Fibroblast of upper back skin (primary cell): ENCODE measurements at regions not wholly inside any gene's neighbourhood (a gene's known extent, or its start where the extent isn't known, plus 50 kb on each side); places are given as distances from the start of the nearest gene placed in this dataset.
A peak's percentile ranks its signal among the peaks of the same experiment; 100 is the strongest.
"Not testable (repeated sequence)": the region's sequence is repeated elsewhere in the genome, so short reads cannot be mapped to it uniquely, and the experiment has no call there.

Source experiments
- DNase-seq: peaks from one replicate; pipeline ENCODE4 v3.0.0-alpha.2; 2013

- not testable (repeated sequence) for DNase-seq
Observed at GRCh38 chr6:74474046-74474445, 731.8 kb downstream of the COL12A1 start.

- DNase-seq: not testable (repeated sequence)
Observed at GRCh38 chr6:74468552-74468951, 737.3 kb downstream of the COL12A1 start.

GRCh38 chr6:74467533-74468215, 738.2 kb downstream of the COL12A1 start:
- DNase-seq: no peak

GRCh38 chr6:74466572-74466971, 739.3 kb downstream of the COL12A1 start:
- no peak for DNase-seq

- DNase-seq: no peak
Observed at GRCh38 chr6:74459260-74459659, 746.6 kb downstream of the COL12A1 start.

GRCh38 chr6:74458536-74458935, 747.3 kb downstream of the COL12A1 start:
- no peak for DNase-seq

- DNase-seq: no peak
Observed at GRCh38 chr6:74455786-74456185, 750.1 kb downstream of the COL12A1 start.

GRCh38 chr6:74451953-74452352, 753.9 kb downstream of the COL12A1 start:
- DNase-seq: no peak

GRCh38 chr6:74448850-74449249, 752.8 kb downstream of the CD109 start:
- DNase-seq: no peak

GRCh38 chr6:74447013-74447412, 751.0 kb downstream of the CD109 start:
- DNase-seq: peak; percentile 67

GRCh38 chr6:74439123-74439811, 743.3 kb downstream of the CD109 start:
- no peak for DNase-seq

GRCh38 chr6:74438395-74438794, 742.4 kb downstream of the CD109 start:
- not testable (repeated sequence) for DNase-seq

- DNase-seq: peak; percentile 10
Observed at GRCh38 chr6:74434171-74434570, 738.2 kb downstream of the CD109 start.

- peak; percentile 28 for DNase-seq
Observed at GRCh38 chr6:74431873-74432580, 736.0 kb downstream of the CD109 start.

- no peak for DNase-seq
Observed at GRCh38 chr6:74420221-74420620, 724.2 kb downstream of the CD109 start.

GRCh38 chr6:74415056-74415455, 719.1 kb downstream of the CD109 start:
- peak; percentile 34 for DNase-seq

- peak; percentile 83 for DNase-seq
Observed at GRCh38 chr6:74410630-74411029, 714.6 kb downstream of the CD109 start.

- peak; percentile 86 for DNase-seq
Observed at GRCh38 chr6:74409447-74409846, 713.4 kb downstream of the CD109 start.

GRCh38 chr6:74408844-74409243, 712.8 kb downstream of the CD109 start:
- DNase-seq: peak; percentile 17

GRCh38 chr6:74404366-74404765, 708.4 kb downstream of the CD109 start:
- no peak for DNase-seq

GRCh38 chr6:74402781-74403180, 706.8 kb downstream of the CD109 start:
- no peak for DNase-seq

GRCh38 chr6:74378437-74378836, 682.4 kb downstream of the CD109 start:
- DNase-seq: not testable (repeated sequence)

- DNase-seq: peak; percentile 73
Observed at GRCh38 chr6:74369556-74369993, 673.6 kb downstream of the CD109 start.

GRCh38 chr6:74368746-74369145, 672.7 kb downstream of the CD109 start:
- DNase-seq: peak; percentile 9
